Fibroblast of pulmonary artery (primary cell): ENCODE measurements at regions not wholly inside any gene's neighbourhood (a gene's known extent, or its start where the extent isn't known, plus 50 kb on each side); places are given as distances from the start of the nearest gene placed in this dataset.

Source experiments
- DNase-seq: peaks from one replicate; pipeline ENCODE4 v3.0.0-alpha.2; 2010; ENCODE audit warnings: low read depth
- H3K4me3 ChIP-seq: replicated peaks from 2 replicates; pipeline ENCODE4 v1.5.1; 2011; ENCODE audit warnings: low read depth, mild to moderate bottlenecking, control low read depth, low read length, moderate library complexity
- CTCF ChIP-seq: IDR thresholded peaks from 2 replicates; pipeline ENCODE4 v1.5.1; 2011; ENCODE audit warnings: mild to moderate bottlenecking, control low read depth, low read length, inconsistent platforms; ENCODE audit errors: missing control alignments

DNA sequence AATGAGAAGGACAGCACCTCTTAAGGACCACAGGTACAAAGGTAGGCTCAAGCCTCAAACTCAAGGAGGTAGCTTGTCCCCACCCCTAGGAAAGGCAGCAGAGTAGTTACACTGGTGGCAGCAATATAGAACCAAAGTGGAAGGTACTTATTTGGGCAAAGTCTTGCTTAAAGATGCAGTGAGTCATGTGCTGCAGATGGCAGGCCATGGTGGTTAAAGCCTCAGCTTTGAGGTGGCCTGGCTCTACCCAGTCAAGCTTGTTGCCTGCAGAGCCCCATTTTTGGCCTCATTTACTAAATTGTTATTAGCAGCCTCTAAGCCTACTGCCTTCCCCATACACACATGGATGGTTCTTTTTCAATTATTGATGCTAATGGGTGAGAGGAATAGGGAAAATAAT lies 146.0 kb downstream of the ELOVL4 start:
- no peak for TF ChIP-seq CTCF
- no peak overlapping the region for H3K4me3 ChIP-seq
- no peak for DNase-seq

- DNase-seq: no peak
- H3K4me3 ChIP-seq: no peak overlapping the region
- TF ChIP-seq CTCF: no peak
These were observed 148.5 kb downstream of the ELOVL4 start for GRCh38 chr6:79798841-79799240.

DNA sequence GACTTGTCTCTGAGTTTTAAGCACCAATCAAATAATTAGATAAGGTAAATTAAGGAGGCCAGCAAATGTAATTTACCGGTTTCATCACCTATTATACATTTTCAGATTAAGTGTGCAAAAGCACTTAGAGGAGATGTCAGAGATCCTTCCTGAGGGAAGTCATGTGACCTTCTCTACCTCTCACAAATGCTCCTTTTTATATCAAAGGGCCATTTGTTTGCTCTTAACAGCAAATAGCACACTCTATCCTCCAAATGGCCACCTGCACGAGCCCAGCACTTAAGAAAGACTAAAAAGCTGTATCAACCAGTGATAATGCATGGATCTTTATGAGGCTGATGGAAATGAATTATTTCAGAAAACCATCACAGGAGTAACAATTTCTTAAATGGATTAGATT lies 149.4 kb downstream of the ELOVL4 start:
- no peak for DNase-seq
- no peak for TF ChIP-seq CTCF
- H3K4me3 ChIP-seq: no peak overlapping the region

DNA sequence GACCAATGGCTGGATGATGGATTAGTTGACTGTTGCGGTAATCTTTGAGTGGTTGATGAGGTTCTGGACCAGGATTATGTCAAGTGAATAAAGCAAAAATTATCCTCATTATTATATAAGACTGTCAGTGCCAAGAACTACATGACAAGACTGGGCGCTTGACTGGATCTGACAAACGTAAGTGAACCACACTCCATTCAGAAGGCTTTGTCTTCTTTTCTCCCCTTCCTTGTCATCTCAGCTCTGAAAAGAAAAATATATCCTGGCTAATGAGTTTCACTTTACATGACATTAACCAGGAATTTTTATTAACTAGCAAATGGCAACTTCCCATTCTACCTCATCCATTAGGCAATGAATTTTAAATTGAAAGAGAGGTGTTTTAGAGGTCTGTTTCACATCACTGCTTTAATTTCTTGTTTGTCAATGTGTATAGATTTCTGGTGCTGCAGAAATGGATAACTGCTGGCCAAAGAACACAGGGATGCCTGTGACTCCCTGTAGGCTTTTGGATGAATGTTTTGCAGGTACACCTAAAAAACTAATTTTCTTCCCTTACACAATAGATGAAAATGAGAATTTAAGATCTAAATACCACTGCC lies 150.1 kb downstream of the ELOVL4 start:
- H3K4me3 ChIP-seq: no peak overlapping the region
- no peak for TF ChIP-seq CTCF
- DNase-seq: no peak

DNA sequence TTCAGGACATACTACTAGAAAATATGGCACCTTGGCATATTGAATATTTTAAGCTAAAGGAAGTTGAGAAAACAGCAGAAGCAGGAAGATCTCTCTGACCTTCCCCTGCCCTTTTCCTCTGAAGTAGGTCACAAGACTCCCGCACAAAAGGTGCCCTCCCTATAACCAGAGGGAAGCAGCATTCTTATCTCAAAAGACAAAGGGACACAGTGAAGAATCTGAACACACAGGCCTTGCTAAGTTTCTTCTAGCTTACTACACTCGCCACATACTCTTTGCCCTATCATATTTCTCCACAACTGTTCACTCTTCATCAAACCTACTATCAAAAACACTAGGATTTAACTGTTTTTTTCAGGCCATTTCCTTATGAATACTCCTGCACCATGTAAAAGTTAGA lies 151.2 kb downstream of the ELOVL4 start:
- no peak for TF ChIP-seq CTCF
- no peak for DNase-seq
- H3K4me3 ChIP-seq: no peak overlapping the region

- H3K4me3 ChIP-seq: no peak overlapping the region
- TF ChIP-seq CTCF: no peak
- no peak for DNase-seq
These were observed 157.5 kb downstream of the ELOVL4 start for GRCh38 chr6:79789896-79790295.

- DNase-seq: no peak
- no peak for TF ChIP-seq CTCF
- no peak overlapping the region for H3K4me3 ChIP-seq
These were observed 157.6 kb downstream of the SH3BGRL2 start for GRCh38 chr6:79788756-79789155.
